ENCODE measurements at regions not wholly inside any gene's neighbourhood (a gene's known extent, or its start where the extent isn't known, plus 50 kb on each side); places are given as distances from the start of the nearest gene placed in this dataset.

DNA sequence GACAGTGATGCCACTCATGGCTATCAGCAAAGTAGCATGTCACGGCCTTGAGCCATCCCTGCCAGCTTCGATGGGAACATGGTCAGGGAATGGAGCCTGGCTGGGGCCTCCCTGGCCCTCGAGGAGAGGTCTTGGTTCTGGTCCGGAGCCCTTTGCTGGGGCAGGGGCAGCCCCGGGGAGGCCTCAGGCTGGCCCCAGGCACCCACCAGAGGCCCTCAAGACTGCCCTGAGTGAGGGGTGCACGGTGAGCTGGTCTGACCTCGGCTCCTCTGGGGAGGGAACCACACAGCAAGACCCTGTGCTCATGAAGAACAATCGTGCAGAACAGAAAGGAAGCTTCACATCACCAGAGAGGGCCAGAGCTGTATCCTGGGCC, 75.2 kb upstream of the OTOS start:
- H3K36me3 ChIP-seq, result no peaks in the 10 kb centered on the region
- TF ChIP-seq, protein P1, sequence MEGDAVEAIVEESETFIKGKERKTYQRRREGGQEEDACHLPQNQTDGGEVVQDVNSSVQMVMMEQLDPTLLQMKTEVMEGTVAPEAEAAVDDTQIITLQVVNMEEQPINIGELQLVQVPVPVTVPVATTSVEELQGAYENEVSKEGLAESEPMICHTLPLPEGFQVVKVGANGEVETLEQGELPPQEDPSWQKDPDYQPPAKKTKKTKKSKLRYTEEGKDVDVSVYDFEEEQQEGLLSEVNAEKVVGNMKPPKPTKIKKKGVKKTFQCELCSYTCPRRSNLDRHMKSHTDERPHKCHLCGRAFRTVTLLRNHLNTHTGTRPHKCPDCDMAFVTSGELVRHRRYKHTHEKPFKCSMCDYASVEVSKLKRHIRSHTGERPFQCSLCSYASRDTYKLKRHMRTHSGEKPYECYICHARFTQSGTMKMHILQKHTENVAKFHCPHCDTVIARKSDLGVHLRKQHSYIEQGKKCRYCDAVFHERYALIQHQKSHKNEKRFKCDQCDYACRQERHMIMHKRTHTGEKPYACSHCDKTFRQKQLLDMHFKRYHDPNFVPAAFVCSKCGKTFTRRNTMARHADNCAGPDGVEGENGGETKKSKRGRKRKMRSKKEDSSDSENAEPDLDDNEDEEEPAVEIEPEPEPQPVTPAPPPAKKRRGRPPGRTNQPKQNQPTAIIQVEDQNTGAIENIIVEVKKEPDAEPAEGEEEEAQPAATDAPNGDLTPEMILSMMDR (IDR thresholded peaks at IDR 0.05), result no peak
- TF ChIP-seq POLR2A (IDR thresholded peaks at IDR 0.05) (no peak), POLR2AphosphoS5 (IDR thresholded peaks at IDR 0.05; ENCODE audit: insufficient read depth in 1 of 2, low read depth in 1 of 2) (no peak)
- H3K9me3 ChIP-seq, result no peaks in the 10 kb centered on the region
- no peak for DNase-seq (ENCODE audit: extremely low spot score in 2 of 2)
- H3K27ac ChIP-seq, result no peak overlapping the region
- H3K4me3 ChIP-seq, result no peak overlapping the region
- no peaks in the 10 kb centered on the region for H3K27me3 ChIP-seq
- intact Hi-C loops (cut with DNase I), result no loop called here
- no peaks in the 10 kb centered on the region for H3K4me1 ChIP-seq

DNA sequence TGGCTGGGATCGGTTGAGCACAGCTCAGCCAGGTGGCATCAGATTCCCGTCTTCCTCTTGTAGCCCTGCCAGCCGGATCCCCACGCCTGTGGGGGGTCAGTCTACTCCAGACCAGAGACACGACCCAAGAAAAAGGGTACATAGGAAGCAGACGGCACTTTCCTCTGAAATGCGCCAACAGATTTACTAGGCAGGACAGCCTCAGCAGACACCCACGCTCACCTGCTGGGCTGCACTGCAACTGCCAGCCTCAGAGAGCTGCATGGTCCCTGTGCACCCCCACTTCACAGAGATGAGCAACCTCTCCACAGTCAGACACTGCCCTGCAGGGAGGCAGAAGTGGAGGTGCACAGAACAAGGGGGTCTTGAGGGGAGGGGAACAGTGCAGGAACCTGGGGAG, 75.7 kb upstream of the OTOS start:
- Histone ChIP-seq H3K36me3 (no peaks in the 10 kb centered on the region), H3K4me3 (no peak overlapping the region), H3K9me3 (no peaks in the 10 kb centered on the region), H3K27me3 (no peaks in the 10 kb centered on the region), H3K27ac (no peak overlapping the region), H3K4me1 (no peaks in the 10 kb centered on the region)
- DNase-seq (ENCODE audit: extremely low spot score in 2 of 2), result no peak
- intact Hi-C loops (cut with DNase I), result no loop called here
- no peak for TF ChIP-seq POLR2A (IDR thresholded peaks at IDR 0.05)
- TF ChIP-seq POLR2AphosphoS5 (IDR thresholded peaks at IDR 0.05; ENCODE audit: insufficient read depth in 1 of 2, low read depth in 1 of 2), result no peak
- TF ChIP-seq, protein P1 (IDR thresholded peaks at IDR 0.05), result no peak

DNA sequence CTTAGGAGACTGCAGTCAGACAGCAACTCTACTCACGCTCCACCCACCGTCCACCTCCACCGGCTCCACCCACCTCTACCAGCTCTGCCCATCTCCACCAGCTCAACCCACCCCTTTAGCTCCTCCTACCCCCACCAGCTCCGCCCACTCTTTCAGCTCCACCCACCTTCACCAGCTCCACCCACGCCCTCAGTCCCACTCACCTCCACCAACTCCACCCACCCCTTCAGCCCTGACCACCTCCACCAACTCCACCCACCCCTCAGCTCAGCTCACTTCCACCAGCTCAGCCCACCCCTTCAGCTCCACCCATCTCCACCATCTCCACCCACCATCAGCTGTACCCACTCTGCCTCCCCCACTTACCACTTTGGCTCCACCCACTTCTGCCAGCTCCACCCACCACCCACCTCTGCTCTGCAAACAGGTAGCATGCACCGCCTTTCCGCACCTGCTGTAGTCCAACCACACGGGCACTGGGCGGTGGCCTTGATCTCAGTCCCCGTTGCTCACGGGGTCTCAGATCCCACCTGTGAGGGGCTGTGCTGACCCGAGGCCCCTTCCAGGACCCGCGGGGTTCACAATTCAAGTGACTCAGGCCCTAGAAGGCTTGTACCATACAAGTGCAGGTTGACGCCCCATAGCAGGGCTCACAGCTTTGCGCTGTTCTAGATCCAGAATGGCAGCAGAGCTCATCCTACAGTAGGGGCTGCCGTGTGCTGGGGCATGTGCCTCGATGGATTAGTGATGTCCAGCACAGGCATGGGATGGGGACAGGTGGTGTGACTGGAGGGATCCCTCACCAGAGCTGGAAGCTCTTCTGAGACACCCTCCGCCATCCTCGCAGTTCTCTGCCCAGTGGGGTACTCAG, 77.2 kb upstream of the OTOS start:
- H3K27ac ChIP-seq, result no peak overlapping the region
- intact Hi-C loops (cut with DNase I), result no loop called here
- no peak overlapping the region for H3K4me3 ChIP-seq
- no peaks in the 10 kb centered on the region for H3K4me1 ChIP-seq
- TF ChIP-seq, protein P1 (IDR thresholded peaks at IDR 0.05), result no peak
- H3K27me3 ChIP-seq, result no peaks in the 10 kb centered on the region
- no peaks in the 10 kb centered on the region for H3K36me3 ChIP-seq
- DNase-seq (ENCODE audit: extremely low spot score in 2 of 2), result no peak
- H3K9me3 ChIP-seq, result no peaks in the 10 kb centered on the region

DNA sequence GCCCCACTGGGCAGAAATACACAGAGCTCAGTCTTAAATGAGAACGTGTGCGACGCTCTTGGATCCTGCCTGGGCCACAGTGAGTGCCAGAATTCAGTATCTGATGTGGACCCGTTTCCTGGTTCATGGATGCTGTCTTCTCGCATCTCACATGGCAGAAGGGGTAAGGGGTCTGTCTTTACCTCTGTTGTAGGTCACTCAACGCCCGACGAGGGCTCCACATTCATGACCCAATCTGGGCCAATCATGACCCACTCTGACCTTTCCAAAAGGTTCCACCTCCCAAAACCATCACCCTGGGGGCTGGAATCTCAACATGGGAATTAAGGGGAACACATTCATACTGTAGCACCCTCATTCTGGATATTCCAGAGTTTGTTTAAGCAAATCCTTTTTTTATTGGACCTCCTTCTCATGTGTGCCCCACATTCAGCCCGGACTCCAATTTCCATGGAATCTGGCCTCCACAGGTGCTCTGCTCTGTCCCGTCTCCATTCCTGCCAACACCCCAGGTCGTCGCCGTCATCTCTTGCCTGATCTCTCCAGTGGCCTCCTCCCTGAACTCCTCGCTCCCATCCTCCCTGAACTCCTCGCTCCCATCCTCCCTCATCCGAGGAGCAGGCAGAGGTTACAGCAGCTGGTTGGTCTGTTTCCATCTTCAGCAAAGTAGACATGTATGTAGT, 78.9 kb upstream of the OTOS start:
- Histone ChIP-seq H3K27ac (no peak overlapping the region), H3K9me3 (no peaks in the 10 kb centered on the region), H3K36me3 (no peaks in the 10 kb centered on the region), H3K4me3 (no peak overlapping the region), H3K27me3 (no peaks in the 10 kb centered on the region), H3K4me1 (no peaks in the 10 kb centered on the region)
- DNase-seq (ENCODE audit: extremely low spot score in 2 of 2), result peak in 1 of 2 donors; percentile 85
- intact Hi-C loops (cut with DNase I), result no loop called here
- TF ChIP-seq POLR2AphosphoS5 (IDR thresholded peaks at IDR 0.05; ENCODE audit: insufficient read depth in 1 of 2, low read depth in 1 of 2) (no peak), POLR2A (IDR thresholded peaks at IDR 0.05) (no peak)
- TF ChIP-seq, protein P1 (IDR thresholded peaks at IDR 0.05), result no peak

DNA sequence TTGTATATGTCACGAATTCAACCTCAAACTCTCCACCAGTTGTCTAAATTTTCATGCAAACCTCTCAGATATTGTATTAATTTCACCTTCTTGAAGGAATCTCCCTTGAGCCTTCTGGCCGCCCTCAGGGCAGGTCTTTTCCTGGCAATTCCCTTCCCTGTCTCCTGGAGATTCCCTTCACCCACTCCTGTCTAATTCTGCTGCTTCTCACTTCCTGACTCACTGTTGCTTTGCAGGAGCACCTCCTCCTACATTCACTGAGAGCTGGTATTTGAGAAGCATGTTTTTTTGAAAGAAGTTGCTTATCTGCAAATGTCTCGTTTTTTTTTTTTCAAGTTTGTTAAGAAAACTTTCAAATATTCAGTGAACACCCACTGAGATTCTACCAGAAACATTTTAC, 79.9 kb upstream of the OTOS start:
- Histone ChIP-seq H3K9me3 (no peaks in the 10 kb centered on the region), H3K36me3 (no peaks in the 10 kb centered on the region), H3K4me1 (no peaks in the 10 kb centered on the region), H3K27me3 (no peaks in the 10 kb centered on the region), H3K4me3 (no peak overlapping the region), H3K27ac (no peak overlapping the region)
- intact Hi-C loops (cut with DNase I), result no loop called here
- no peak for TF ChIP-seq POLR2A (IDR thresholded peaks at IDR 0.05)
- TF ChIP-seq, protein P1 (IDR thresholded peaks at IDR 0.05), result no peak
- no peak for TF ChIP-seq POLR2AphosphoS5 (IDR thresholded peaks at IDR 0.05; ENCODE audit: insufficient read depth in 1 of 2, low read depth in 1 of 2)
- no peak for DNase-seq (ENCODE audit: extremely low spot score in 2 of 2)
